Mesothelial cell of epicardium (in vitro differentiated cells): ENCODE measurements at regions not wholly inside any gene's neighbourhood (a gene's known extent, or its start where the extent isn't known, plus 50 kb on each side); places are given as distances from the start of the nearest gene placed in this dataset.

Experiments
- DNase-seq, 2 experiments: peaks; one replicate each; pipeline ENCODE4 v3.0.0; 2021; ENCODE audit warnings: low spot score in 2 of 2; ENCODE audit not compliant: unreplicated experiment in 2 of 2
- H3K27ac Mint-ChIP-seq: 2 replicates; pipeline ENCODE4 v1.8.0; 2021; ENCODE audit warnings: mixed read lengths
- H3K27me3 Mint-ChIP-seq: 2 replicates; pipeline ENCODE4 v1.8.0; 2021; ENCODE audit warnings: low read depth, mixed read lengths
- H3K36me3 Mint-ChIP-seq: 2 replicates; pipeline ENCODE4 v1.8.0; 2021; ENCODE audit warnings: mixed read lengths
- H3K4me1 Mint-ChIP-seq: 2 replicates; pipeline ENCODE4 v1.8.0; 2021; ENCODE audit warnings: mixed read lengths
- H3K4me3 Mint-ChIP-seq: 2 replicates; pipeline ENCODE4 v1.8.0; 2021; ENCODE audit warnings: mild to moderate bottlenecking, moderate library complexity, mixed read lengths
- H3K9me3 Mint-ChIP-seq: 2 replicates; pipeline ENCODE4 v1.8.0; 2021; ENCODE audit warnings: mixed read lengths
- CTCF ChIP-seq: fragments of 200-600 bp; sonication (generic); IDR thresholded peaks from one replicate; pipeline ENCODE4 v1.5.0; 2021; ENCODE audit warnings: antibody characterized with exemption; ENCODE audit not compliant: unreplicated experiment

GRCh38 chr7:50957431-50957830, 174.7 kb upstream of the GRB10 start:
- H3K27me3 Mint-ChIP-seq, result no peaks in the 10 kb centered on the region
- H3K4me1 Mint-ChIP-seq, result no peaks in the 10 kb centered on the region
- DNase-seq, result no peak
- H3K4me3 Mint-ChIP-seq, result no peak overlapping the region
- no peaks in the 10 kb centered on the region for H3K9me3 Mint-ChIP-seq
- H3K36me3 Mint-ChIP-seq, result no peaks in the 10 kb centered on the region
- H3K27ac Mint-ChIP-seq, result no peak overlapping the region
- TF ChIP-seq CTCF, result no peak

GRCh38 chr7:50956522-50957155, 173.9 kb upstream of the GRB10 start:
- no peaks in the 10 kb centered on the region for H3K27me3 Mint-ChIP-seq
- no peak overlapping the region for H3K27ac Mint-ChIP-seq
- H3K9me3 Mint-ChIP-seq, result no peaks in the 10 kb centered on the region
- no peak for TF ChIP-seq CTCF
- no peaks in the 10 kb centered on the region for H3K4me1 Mint-ChIP-seq
- H3K36me3 Mint-ChIP-seq, result no peaks in the 10 kb centered on the region
- no peak for DNase-seq
- H3K4me3 Mint-ChIP-seq, result no peak overlapping the region

- H3K27ac Mint-ChIP-seq, result no peak overlapping the region
- no peak for DNase-seq
- H3K4me3 Mint-ChIP-seq, result no peak overlapping the region
- no peak for TF ChIP-seq CTCF
- no peaks in the 10 kb centered on the region for H3K4me1 Mint-ChIP-seq
- H3K9me3 Mint-ChIP-seq, result peaks cover 16% of the 10 kb centered on the region
- H3K36me3 Mint-ChIP-seq, result no peaks in the 10 kb centered on the region
- H3K27me3 Mint-ChIP-seq, result no peaks in the 10 kb centered on the region
Measured at GRCh38 chr7:50954716-50955115, 172.0 kb upstream of the GRB10 start.

GRCh38 chr7:50954245-50954644, 171.5 kb upstream of the GRB10 start:
- Mint-ChIP-seq H3K27me3 (no peaks in the 10 kb centered on the region), H3K9me3 (peaks cover 20% of the 10 kb centered on the region), H3K27ac (no peak overlapping the region), H3K4me1 (no peaks in the 10 kb centered on the region), H3K4me3 (no peak overlapping the region), H3K36me3 (no peaks in the 10 kb centered on the region)
- DNase-seq, result no peak
- TF ChIP-seq CTCF, result no peak

- peaks cover 25% of the 10 kb centered on the region for H3K9me3 Mint-ChIP-seq
- no peak for TF ChIP-seq CTCF
- H3K27me3 Mint-ChIP-seq, result no peaks in the 10 kb centered on the region
- DNase-seq, result no peak
- H3K4me1 Mint-ChIP-seq, result no peaks in the 10 kb centered on the region
- H3K36me3 Mint-ChIP-seq, result no peaks in the 10 kb centered on the region
- no peak overlapping the region for H3K4me3 Mint-ChIP-seq
- H3K27ac Mint-ChIP-seq, result no peak overlapping the region
Measured at GRCh38 chr7:50953820-50954219, 171.1 kb upstream of the GRB10 start.

GRCh38 chr7:50953303-50953702, 170.6 kb upstream of the GRB10 start:
- Mint-ChIP-seq H3K9me3 (peaks cover 29% of the 10 kb centered on the region), H3K36me3 (no peaks in the 10 kb centered on the region), H3K4me1 (no peaks in the 10 kb centered on the region), H3K4me3 (no peak overlapping the region), H3K27ac (no peak overlapping the region), H3K27me3 (no peaks in the 10 kb centered on the region)
- DNase-seq, result no peak
- no peak for TF ChIP-seq CTCF
